NCI-H2196 treated with DMSO at 0.1 percent for 48 hours (cell line): ENCODE measurements at regions not wholly inside any gene's neighbourhood (a gene's known extent, or its start where the extent isn't known, plus 50 kb on each side); places are given as distances from the start of the nearest gene placed in this dataset.
"Not testable (repeated sequence)": the region's sequence is repeated elsewhere in the genome, so short reads cannot be mapped to it uniquely, and the experiment has no call there.

Experiments used
- DNase-seq: peaks from one replicate; lab custom pipeline; 2025; ENCODE audit not compliant: unreplicated experiment; lab: John Stamatoyannopoulos, UW

DNA sequence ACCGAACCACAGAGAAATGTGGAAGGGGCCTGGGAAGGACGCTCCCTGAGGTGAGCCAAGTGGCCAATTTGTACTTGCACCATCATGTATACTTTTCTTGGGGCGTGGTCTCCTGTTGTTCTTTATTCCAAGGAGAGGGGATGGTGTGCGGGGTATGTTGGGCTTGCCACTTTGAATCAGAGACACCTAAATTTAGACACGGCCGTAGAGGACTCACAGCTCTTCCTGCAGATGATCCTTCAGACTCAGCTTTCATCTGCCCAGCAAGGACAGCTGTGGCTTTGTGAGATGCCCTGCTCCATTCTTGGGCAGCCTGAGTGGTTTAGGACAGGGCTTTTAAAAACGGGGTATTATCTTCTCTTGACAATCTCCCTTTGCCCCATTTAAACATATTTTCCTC lies 473.2 kb downstream of the REEP3 start:
- no peak for DNase-seq

DNA sequence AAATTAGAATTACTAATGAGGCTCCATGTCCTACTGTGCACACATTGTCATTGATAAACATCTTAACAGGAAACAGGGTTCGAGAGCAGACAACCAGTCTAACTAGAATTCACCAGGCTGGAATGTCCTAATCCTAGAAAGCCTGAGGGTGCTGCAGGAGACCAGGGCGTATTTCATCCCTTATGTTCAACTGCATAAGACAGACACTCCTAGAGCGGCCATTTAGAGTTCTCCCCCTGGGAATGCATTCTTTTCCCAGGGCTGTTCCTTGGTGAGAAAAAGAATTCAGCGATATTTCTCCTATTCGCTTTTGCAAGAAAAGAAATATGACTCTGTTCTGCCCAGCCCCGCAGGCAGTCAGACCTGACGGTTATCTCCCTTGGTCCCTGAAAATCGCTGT lies 486.0 kb downstream of the REEP3 start:
- no peak for DNase-seq

DNA sequence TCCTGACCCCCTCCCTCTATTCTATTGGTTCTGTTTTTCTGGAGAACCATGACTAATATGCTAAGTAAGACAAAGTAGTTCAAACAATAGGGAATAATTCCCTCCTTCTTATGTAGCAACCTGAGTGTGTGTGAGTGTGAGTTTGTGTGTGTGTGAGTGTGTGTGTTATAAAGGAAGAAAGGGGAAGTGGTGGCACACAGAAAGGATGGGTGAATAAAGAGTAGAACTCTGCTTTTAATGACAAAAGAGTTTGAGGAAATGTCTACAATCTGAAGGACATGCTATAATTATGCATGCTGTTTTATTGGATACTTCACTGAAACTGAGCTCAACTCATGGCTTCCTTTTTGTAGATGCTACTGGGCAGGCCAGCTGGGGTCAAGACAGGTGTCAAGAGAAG lies 489.5 kb downstream of the REEP3 start:
- DNase-seq: no peak

DNA sequence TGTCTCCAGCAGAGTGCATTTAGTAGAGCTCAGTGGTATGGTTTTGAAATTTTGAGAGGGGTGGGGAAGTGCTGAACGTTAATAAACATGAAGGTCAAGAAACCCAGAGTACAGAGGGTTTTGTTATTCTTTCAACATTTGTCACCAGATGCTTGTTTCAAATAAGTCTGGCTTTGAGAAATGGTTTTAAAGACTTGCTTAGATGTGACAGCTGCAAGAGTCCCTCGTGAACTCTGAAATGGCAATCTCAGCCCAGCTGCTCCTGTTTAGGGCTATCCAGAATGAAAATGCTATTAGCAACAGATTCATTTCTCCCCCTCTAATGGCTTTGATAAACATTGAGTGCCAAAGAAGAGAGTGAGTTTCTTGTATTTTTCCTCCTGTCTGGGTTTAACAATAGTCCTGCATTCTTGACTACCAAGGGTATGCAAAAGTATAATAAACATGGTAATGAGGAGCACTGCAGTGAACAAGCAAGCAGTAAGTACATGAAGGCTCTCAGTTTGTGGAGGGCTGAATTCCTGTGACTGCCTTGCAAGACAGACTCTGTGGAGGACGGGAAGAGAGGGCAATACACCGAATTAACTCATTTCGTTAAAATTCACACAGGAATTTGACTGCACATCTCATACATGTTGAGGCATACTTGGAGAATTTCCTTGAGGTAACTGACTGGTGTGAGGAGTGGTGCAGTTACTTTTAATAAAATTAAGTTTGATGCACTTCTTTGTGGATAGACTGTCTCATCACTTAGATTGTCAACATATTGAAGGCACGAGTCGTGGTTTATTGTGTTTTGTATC lies 490.9 kb downstream of the REEP3 start:
- no peak for DNase-seq

DNA sequence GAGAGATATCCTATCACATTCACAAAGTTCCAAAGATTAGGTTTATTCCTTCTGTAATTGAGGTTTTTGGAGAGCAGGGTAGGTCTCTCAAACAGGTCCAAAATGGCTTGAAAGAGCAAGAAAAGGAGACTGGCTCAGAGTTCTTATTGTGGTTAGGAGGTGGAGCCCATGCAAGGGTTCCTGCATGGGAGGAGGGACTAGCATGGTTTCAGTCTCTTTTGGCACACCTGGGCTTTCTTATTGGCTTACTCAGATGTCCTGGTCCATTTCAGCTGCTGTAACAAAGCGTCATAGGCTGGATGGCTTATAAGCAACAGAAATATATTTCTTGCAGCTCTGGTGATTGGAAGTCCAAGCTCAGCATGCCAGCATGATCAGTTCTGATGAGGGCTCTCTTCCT lies 493.1 kb downstream of the REEP3 start:
- DNase-seq: no peak

DNA sequence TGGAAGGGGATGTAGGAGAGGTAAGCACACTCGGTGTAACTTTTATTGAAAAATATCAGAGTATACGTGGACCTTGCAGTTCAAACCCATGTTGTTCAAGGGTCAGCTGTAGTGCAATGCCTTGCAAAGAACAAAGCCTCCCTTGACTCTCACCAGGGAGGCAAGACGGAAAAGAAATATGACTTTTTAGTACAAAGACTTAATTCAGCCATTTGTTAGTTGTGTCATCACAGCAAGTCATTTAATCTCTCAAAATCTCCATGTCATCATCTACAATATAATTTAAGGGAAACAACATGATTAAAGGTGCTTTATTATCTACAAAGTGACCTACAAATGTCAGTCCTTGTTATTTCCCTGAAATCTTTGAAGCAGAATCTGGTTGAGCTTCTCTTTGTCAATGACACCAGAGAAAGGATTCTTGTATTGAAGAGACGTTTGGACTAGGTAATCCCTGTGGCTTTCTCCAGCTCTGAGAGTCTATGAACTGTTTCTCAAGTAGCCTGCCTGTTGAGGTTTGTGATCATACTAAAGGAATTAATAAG lies 502.8 kb downstream of the REEP3 start:
- no peak for DNase-seq

DNA sequence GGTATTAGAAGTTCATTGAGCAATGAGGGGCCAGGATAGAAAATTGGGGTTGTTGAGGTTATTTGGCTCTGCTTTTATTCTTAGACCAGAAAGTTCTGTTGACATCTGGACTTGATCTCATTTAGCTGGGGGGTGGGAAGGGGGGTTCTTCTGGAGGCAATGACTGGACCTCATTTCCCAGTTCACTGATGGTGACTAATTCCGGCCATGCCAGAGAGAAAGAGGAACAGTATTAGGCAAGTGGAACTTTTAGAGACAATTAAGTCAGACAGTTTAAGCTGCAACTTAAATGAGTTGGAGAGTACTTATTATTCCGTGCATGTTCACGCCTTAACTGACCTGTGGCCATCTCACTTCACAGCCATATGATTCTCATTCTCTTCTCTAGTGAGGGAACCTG lies 512.5 kb downstream of the REEP3 start:
- DNase-seq: no peak

DNA sequence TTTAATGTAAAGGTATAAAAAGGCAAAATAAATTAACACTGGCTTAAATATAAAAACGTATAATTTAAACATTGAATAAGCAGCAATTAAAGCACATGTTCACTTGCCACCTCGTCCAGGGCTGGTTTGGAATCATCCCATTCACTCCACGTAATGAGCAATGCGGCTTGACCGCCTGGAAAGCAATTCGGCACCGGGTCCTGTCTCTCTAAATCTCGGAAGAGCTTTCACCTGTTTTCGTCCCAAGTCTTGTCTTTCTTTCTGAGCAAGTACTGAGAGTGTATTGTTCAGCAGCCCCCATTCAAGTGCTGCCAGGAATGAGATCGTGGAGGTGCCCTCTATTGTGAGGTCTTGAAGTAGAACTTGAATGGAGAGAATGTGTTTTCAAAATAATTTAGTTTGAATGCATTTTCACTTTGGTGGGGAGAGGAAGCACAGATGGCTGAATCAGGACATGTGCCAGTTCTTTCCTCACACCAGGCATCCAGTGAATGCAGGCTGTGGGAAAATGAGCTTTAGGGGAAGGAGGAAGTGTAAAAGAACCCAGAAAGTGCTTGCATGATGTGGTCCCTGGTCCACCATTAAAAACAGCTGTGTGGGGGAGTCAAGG lies 515.2 kb downstream of the REEP3 start:
- DNase-seq: no peak

DNA sequence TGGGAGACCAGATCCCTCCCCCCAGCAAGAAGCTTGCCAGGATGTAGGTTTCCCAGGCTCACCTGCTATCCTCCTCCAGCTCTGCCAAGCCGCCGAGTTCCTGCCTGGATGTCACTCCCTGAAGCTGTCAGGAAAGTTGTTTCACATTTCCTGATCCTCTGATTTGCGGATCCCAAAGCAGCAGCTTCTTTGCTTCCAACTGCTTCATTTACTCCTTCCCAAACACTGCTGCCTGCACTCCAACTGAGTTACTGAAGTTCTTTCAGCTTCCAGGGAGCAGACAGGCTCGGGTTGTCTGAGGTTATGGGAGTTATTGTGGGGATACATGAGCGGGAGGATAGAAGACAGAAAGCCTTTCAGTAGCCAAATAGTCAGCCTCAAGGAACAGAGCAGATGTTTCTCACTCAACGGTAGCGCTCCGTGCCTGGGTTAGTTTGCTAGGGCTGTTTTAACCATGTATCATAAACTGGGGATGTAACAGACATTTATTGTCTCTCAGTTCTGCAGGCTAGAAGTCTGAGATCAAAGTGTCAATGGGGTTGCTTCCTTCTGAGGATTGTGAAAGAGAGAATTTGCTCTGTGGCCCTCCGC lies 516.0 kb downstream of the REEP3 start:
- no peak for DNase-seq

DNA sequence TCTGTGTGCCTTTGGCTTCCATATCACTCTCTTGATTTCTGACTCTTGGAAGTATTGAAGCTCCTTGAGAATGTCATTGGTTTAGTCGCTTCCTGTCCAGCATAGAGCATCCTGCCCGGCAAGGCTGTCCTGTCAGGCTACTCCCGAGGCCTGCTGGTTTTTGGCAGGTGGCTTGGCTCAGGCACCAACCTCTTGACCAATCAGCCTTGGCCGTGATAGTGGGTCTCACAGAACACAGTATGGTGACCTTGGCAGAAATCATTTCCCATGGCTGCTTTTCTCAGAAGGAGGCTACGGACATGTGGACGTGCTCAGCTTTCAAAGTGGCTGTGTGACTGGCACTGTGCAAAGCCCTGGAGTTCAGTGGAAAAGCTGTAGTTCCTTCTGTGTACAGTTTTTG lies 516.9 kb downstream of the REEP3 start:
- DNase-seq: no peak

DNA sequence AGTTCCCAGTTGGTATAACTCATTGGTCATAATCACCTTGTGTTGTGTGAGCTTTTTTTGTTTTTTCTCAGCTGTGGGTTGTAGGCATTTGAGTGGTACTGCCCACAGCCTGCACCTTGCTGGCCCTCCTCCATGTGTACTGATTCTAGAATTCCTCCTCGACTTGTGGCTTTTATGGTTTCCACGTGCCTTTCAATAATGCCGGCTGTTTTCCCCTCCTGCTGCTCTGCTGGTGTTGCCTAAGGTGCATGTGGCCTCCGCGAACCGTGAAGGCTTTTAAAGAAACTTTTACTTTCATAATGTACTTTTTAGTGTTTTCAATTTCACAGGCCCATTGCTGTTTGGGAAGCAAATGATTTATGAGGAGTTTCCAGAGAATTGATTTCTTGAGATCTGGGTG lies 518.0 kb downstream of the REEP3 start:
- DNase-seq: no peak

DNA sequence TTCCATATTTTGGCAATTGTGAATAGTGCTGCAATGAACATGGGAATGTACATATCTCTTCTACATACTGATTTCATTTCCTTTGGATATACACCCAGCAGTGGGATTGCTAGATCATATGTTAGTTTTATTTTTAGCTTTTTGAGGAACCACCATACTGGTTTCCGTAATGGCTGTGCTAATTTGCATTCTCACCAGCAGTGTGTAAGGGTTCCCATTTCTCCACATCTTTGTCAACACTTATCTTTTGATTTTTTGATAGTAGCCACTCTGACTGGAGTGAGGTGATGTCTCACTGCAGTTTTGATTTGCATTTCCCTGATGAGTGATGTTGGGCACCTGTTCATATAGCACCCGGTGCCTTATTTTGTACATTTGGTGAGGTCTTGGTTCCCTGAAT lies 519.6 kb downstream of the REEP3 start:
- no peak for DNase-seq

DNA sequence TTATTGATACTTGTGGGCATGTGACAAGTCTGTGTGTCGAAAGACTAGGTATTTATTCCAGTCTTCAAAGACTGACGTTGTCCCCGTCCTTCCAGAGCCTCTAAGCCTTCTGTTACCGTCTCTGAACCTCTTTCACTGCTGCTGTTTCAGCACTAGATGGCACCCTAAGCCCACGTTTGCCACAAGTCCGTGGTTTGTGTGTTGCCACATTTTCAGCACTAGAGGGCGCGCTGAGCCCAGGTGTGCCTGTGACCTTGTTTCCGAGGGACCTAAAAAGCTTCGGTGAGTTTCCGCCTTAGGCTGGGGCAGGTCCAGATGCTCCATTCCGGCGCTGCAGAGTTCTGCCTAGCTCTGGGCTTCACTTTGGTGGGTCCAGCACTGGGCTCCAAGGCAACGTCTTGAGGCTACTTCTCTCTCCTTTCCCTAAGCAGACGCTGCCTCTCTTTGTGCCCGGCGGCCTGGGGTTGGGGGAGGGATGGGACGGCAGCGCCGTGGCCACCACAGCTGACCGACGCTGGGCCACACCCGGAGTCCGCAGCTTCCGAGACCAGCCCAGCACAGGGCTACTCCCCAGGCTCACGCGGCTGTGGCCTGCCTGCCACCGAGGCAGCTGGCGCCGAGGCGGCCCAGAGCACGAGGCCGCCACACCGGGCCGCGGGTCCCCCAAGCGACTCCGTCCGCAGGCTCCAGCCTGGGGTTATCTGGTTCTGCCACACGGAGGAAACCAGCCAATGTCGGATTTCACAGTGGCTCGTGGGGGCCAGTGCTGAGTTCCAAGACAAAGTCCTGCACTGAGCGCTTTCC lies 520.2 kb downstream of the REEP3 start:
- DNase-seq: peak; percentile 10

DNA sequence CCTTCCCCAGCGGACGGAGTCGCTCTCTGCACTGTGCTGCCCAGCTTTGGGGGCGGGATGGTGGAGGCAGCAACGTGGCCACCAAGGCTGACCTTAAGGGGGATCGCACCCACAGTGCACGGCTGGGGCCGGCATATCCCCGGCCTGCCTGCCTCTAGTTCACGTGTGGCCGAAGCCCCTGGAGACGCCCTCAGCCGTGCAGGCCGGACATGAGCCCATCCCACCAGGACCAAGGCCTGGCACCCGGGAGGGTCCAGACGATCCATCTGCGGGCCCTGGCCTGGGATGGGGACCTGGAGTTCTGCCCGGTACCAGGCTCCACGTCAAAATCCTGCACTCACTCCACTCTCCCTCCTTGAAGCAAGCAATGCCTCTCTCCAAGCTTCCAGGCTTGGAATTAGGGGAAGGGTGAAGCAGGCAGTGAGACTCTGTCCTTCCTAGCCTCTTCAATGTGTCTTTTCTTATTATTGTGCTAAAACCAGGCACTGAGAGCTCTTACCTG lies 520.8 kb downstream of the REEP3 start:
- DNase-seq: no peak

DNA sequence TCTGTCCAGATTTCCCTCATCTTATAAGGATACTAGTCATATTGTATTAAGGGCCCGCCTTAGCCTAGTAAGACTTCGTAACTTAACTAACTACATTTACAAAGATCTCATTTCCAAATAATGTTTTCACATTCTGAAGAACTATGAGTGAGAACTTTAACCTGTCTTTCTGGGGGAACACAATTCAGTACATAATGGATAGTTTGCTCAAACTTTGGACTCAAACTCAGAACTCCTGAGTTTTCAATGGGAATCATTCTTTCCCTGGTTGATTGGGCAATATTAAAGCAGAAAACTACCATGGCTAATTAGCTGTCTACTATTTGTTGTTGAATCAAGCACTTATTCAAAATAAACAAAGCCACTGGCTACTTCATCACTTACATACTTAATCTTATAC lies 522.9 kb downstream of the REEP3 start:
- DNase-seq: no peak

DNA sequence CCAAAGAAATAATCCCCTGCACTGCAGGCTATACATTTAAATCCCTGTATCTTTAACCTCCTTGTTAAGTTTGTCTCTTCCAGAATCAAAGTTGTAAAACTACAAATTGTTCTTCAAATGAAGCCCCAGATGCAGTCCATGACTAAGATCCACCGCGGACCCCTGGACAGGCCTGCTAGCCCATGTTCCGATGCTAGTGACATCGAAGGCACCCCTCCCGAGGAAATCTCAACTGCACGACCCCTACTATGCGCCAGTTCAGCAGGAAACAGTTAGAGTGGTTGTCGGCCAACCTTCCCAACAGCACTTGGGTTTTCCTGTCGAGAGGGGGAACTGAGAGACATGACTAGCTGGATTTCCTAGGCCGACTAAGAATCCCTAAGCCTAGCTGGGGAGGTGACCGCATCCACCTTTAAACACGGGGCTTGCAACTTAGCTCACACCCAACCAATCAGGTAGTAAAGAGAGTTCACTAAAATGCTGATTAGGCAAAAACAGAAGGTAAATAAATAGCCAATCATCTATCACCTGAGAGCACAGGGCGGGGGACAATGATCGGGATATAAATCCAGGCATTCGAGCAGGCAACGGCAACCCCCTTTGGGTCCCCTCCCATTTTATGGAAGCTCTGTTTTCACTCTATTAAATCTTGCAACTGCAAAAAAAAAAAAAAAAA lies 523.9 kb downstream of the REEP3 start:
- not testable (repeated sequence) for DNase-seq

DNA sequence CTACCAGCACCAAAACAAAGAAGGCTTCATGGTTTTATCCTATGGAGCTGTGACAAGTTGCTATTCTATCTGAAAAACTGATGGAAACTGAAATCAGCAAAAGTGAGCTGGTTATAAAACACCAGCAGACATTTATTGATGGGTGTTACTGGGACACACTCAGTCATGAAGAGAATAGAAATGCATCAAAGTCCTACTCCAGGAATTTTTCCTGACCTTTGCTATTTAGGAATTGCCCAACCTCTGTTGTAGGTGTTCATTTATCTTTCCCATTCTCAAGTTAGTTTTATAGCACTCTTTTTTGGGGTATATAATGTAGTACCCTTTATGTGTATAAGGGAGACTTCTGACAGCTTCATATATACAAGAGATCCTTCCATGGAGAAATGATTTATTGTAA lies 533.2 kb downstream of the REEP3 start:
- no peak for DNase-seq

DNA sequence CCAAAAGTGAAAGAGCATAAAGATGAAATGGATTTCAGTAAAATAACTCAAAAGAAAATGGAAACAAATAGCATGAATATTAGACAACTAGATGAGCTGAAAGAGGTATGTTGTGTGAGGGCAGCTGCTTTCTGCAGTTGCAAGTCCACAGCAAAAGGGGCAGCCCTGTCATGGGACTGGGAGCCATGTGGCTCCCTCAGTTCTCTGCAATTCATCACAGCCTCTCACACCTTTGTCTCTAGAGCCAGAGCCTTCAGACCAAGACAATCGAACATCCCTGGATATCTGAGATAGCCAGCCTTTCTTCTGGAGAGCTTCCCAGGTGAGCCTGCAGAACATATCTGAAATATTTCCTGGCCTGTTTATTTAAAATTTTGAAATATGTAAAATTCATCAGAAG lies 538.7 kb downstream of the REEP3 start:
- DNase-seq: no peak

DNA sequence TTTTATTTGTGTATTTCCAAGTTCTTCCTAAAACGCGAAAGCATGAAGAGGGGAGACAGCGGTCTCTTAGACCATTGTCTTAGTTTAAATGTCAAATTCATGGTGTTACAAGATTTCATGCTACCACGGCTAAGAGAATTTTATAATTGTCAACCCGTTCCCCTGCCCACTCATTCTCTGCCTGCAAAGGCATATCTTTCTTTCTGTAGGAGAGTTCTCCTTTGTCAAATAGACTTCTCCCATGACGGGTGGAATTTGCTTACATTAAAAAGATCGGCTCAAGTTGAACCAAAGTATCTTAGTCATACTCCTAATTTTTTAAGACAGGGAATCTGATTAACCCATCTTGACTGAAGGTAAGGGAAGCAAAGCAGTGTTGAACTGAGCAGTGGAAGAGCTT lies 539.2 kb downstream of the REEP3 start:
- no peak for DNase-seq

DNA sequence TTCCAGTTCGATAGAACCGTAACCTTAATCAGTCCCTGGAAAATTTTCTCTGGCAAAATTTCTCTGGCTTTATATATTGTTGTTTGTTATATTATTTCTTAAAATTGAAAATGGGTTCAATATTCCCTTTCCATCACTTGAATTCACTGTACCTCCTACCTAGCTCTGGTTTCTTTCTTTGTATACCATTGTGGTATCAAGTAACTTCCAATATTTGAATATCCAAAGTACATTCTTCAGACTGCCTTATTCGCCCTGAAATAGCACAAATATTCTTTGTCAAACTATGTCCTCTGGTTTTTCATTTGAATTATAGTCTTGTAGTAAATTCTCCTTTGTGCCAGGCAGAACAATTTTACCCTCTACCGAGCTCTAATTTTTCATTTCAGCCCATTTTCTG lies 541.6 kb downstream of the REEP3 start:
- no peak for DNase-seq
